K562 (cell line): ENCODE measurements at regions not wholly inside any gene's neighbourhood (a gene's known extent, or its start where the extent isn't known, plus 50 kb on each side); places are given as distances from the start of the nearest gene placed in this dataset.

Source experiments
- ATAC-seq: fragments of 200-7000 bp; cut with Tn5 transposase; 3 replicates; pipeline ENCODE4 v1.9.1; 2020; ENCODE audit warnings: moderate library complexity
- BruUV-seq: library from RNA; stranded (reverse); fragments of 400-500 nt; replicated peaks from 2 replicates; lab custom pipeline; 2021; lab: Mats Ljungman, UMichigan
- CTCF ChIA-PET: fragments of 300-600 bp; formaldehyde crosslinking; extraction: SDS; loops from one replicate; lab custom pipeline; 2021; ENCODE audit warnings: low intra/inter-chr PET ratio; lab: Yijun Ruan, JAX
- POLR2A ChIA-PET: fragments of 300-600, 350-650 bp; sonication (Branson Sonifier 250); formaldehyde crosslinking; extraction: SDS; loops from one replicate; lab custom pipeline; 2021; ENCODE audit warnings: antibody characterized with exemption, inconsistent platforms; lab: Yijun Ruan, JAX
- DNase-seq, 4 experiments: peaks; one replicate each; pipeline versions ENCODE4 v3.0.0 to v3.0.0-alpha.2; 2011 to 2018; ENCODE audit warnings: low spot score in 3 of 4, mixed read lengths in 3 of 4; ENCODE audit errors: extremely low read depth in 1 of 4
- FAIRE-seq: peaks from 2 replicates; lab custom pipeline; 2011; peaks lifted over from hg19 to GRCh38; lab: Jason Lieb, UNC
- H2AFZ ChIP-seq: 2 replicates; pipeline ENCODE4 v1.6.0; 2011; ENCODE audit warnings: low read depth, low read length, control low read depth, inconsistent platforms
- H3K27ac ChIP-seq: fragments of 200-600 bp; 3 replicates; pipeline ENCODE4 v1.8.0; 2011; ENCODE audit warnings: low read depth, mild to moderate bottlenecking, control low read depth, inconsistent platforms, low read length, moderate library complexity, mixed read lengths; ENCODE audit errors: extremely low read depth
- H3K27me3 ChIP-seq, 2 experiments: fragments of 300-600 bp in 1 of 2; 2 replicates in 1 of 2; 3 replicates in 1 of 2; pipeline versions ENCODE4 v1.6.0 to v1.8.0; 2011; ENCODE audit warnings: inconsistent platforms in 2 of 2, low read length in 2 of 2, mild to moderate bottlenecking in 1 of 2, mixed read lengths in 1 of 2, moderate library complexity in 1 of 2; ENCODE audit not compliant: control insufficient read depth in 2 of 2, insufficient read depth in 2 of 2
- H3K36me3 ChIP-seq: fragments of 300-600 bp; 3 replicates; pipeline ENCODE4 v1.8.0; 2011; ENCODE audit warnings: mild to moderate bottlenecking, low read length, inconsistent platforms; ENCODE audit not compliant: control insufficient read depth, insufficient read depth
- H3K4me1 ChIP-seq, 2 experiments: fragments of 200-600 bp in 1 of 2; replicated peaks in 1 of 2; 2 replicates in 1 of 2; 3 replicates in 1 of 2; pipeline versions ENCODE4 v1.5.1 to v1.8.0; 2011; ENCODE audit warnings: inconsistent platforms in 2 of 2, low read length in 2 of 2, mild to moderate bottlenecking in 1 of 2, mixed read lengths in 1 of 2, moderate library complexity in 1 of 2; ENCODE audit not compliant: control insufficient read depth in 2 of 2, insufficient read depth in 2 of 2
- H3K4me2 ChIP-seq: 2 replicates; pipeline ENCODE4 v1.6.1; 2011; ENCODE audit warnings: low read length, control low read depth, inconsistent platforms, mixed read lengths; ENCODE audit not compliant: insufficient read depth
- H3K4me3 ChIP-seq: fragments of 200-600 bp; sonication (generic), shearing (Covaris generic); 2 replicates; pipeline ENCODE4 v1.5.1; 2016; ENCODE audit warnings: control low read depth, inconsistent platforms
- H3K79me2 ChIP-seq: fragments of 200-600 bp; 3 replicates; pipeline ENCODE4 v1.8.0; 2011; ENCODE audit warnings: low read length, inconsistent platforms; ENCODE audit not compliant: control insufficient read depth, insufficient read depth
- H3K9ac ChIP-seq, 2 experiments: 2 replicates each; pipeline versions ENCODE4 v1.6.0 to v1.6.1; 2011; ENCODE audit warnings: low read depth in 2 of 2, low read length in 2 of 2, control low read depth in 1 of 2, inconsistent platforms in 1 of 2, mild to moderate bottlenecking in 1 of 2, mixed read lengths in 1 of 2; ENCODE audit not compliant: insufficient read depth in 1 of 2
- H3K9me1 ChIP-seq: one replicate; pipeline ENCODE4 v1.6.0; 2011; ENCODE audit warnings: inconsistent platforms, mild to moderate bottlenecking, low read length, moderate library complexity; ENCODE audit not compliant: control insufficient read depth, insufficient read depth
- H3K9me3 ChIP-seq: replicated peaks from 2 replicates; pipeline ENCODE4 v1.5.1; 2011; ENCODE audit warnings: low read depth, low read length, inconsistent platforms; ENCODE audit not compliant: control insufficient read depth, insufficient read depth
- H4K20me1 ChIP-seq: replicated peaks from 2 replicates; pipeline ENCODE4 v1.6.1; 2011; ENCODE audit warnings: low read length, inconsistent platforms, mixed read lengths; ENCODE audit not compliant: control insufficient read depth, insufficient read depth
- HCFC1 ChIP-seq: IDR thresholded peaks from 2 replicates; pipeline ENCODE4 v1.6.1; 2012; ENCODE audit warnings: low read depth, low read length, improper control_type of control experiment
- MYNN ChIP-seq, 2 experiments: sonication (generic); formaldehyde crosslinking in 1 of 2; IDR thresholded peaks; 2 replicates each; pipeline versions ENCODE4 v1.5.0 to v1.6.1; 2016 to 2020; ENCODE audit warnings: antibody characterized with exemption in 1 of 2, missing genetic modification reagents in 1 of 2
- POLR3A ChIP-seq: IDR thresholded peaks from 2 replicates; pipeline ENCODE4 v1.6.1; 2011; ENCODE audit warnings: borderline replicate concordance, mild to moderate bottlenecking, moderate library complexity; ENCODE audit not compliant: insufficient read length, insufficient read depth; ENCODE audit errors: extremely low read depth
- SRSF1 ChIP-seq: fragments of 200-400 bp; formaldehyde crosslinking; IDR thresholded peaks from 2 replicates; pipeline ENCODE4 v1.6.1; 2017; ENCODE audit warnings: mild to moderate bottlenecking, low read depth, low read length, moderate library complexity
- TARDBP ChIP-seq: fragments of 450-650 bp; IDR thresholded peaks from 2 replicates; pipeline ENCODE4 v1.6.1; 2016
- ZNF431 ChIP-seq: sonication (generic); formaldehyde crosslinking; IDR thresholded peaks from 2 replicates; pipeline ENCODE4 v1.8.0; 2022; ENCODE audit warnings: mild to moderate bottlenecking, missing genetic modification reagents
- WGBS: fragments of 100-300 bp; shearing (Covaris generic); methylation state at CpG from one replicate; pipeline ENCODE4 v1.1.6; 2016; ENCODE audit warnings: low coverage, mixed read lengths; ENCODE audit not compliant: insufficient coverage; ENCODE audit errors: missing lambda C conversion rate; 5-methylcytosine and 5-hydroxymethylcytosine counted together
- in situ Hi-C: fragments of 300-500 bp; cut with MboI; formaldehyde crosslinking; loops from 4 replicates; pipeline ENCODE4 v1.15.0; 2018; ENCODE audit warnings: inconsistent platforms, mixed read lengths
- intact Hi-C: fragments of 100-400 bp; cut with micrococcal nuclease; formaldehyde crosslinking; loops from 2 replicates; pipeline ENCODE4 v1.14.2; 2022

DNA sequence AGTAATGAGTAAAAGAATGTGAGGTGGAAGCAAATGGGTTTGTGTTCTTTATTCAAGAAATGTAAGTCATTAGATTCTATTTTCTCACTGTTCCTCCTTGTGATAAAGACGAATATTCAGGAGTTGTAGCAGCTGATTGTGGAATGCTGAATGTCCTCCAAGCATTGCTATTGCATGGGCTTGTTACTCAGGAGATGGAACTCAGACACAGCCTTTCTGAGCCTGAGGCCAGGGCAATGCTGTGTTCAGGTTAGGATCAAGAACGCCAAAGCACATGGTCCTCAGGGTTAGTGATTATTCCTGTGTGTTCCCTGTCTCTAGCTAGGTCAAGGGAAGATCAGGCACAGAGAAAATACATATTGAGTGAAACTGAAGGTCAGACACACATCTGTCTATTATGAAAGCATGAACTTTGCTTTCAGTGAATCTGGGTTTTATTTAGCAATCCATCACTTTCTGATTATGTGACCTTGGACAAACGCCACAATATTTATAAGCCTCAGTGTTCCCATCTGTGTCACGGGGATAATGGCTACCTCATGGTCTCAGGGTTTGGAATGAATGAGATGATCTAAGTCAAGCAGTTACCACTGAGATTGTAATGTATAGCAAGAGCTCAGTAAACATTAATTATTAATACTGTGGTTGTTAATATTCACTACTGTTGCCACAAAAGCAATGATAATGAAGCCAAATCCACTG lies 426.8 kb upstream of the DYNLRB2 start:
- Histone ChIP-seq H3K9me3 (no peaks in the 10 kb centered on the region), H3K27me3 (peaks cover 2 to 24% of the 10 kb centered on the region in 2 experiments; a peak in 3 of 5 replicates), H3K4me3 (no peak overlapping the region), H3K36me3 (no peaks in the 10 kb centered on the region), H3K79me2 (no peaks in the 10 kb centered on the region), H3K4me1 (no peaks in the 10 kb centered on the region), H2AFZ (no peak overlapping the region), H4K20me1 (no peaks in the 10 kb centered on the region), H3K9me1 (no peaks in the 10 kb centered on the region), H3K27ac (no peak overlapping the region), H3K4me2 (no peak overlapping the region), H3K9ac (no peak overlapping the region)
- TF ChIP-seq HCFC1 (no peak), TARDBP (no peak), ZNF431 (CRISPR knock-in tag) (no peak), MYNN (IDR thresholded peaks at IDR 0.05) (no peak), MYNN (CRISPR knock-in tag; IDR thresholded peaks at IDR 0.05) (no peak), SRSF1 (no peak), POLR3A (no peak)
- FAIRE-seq = no peak
- DNase-seq = no peak
- intact Hi-C loops (no loop called here), in situ Hi-C loops (no loop called here)
- no peak for ATAC-seq
- 2% methylated on average over 4 of the region's 4 CpGs for WGBS
- CTCF ChIA-PET = no interaction called here
- BruUV-seq = no TSS peak
- POLR2A ChIA-PET = interaction anchor here (0.6 kb wide), 1 partner anchor 718 kb away, joined by 3 read pairs; no protein-coding TSS in a partner anchor
